SU-DHL-6 (cell line): ENCODE measurements at regions not wholly inside any gene's neighbourhood (a gene's known extent, or its start where the extent isn't known, plus 50 kb on each side); places are given as distances from the start of the nearest gene placed in this dataset.

ENCODE experiments used
- H2AFZ ChIP-seq: fragments of 200-600 bp; sonication (generic); 2 replicates; pipeline ENCODE4 v1.6.1; 2014; ENCODE audit warnings: low read depth, mild to moderate bottlenecking, moderate library complexity, mixed read lengths, antibody characterized with exemption, low read length; ENCODE audit not compliant: severe bottlenecking
- H3F3A ChIP-seq: fragments of 200-600 bp; shearing (Covaris generic); 2 replicates; pipeline ENCODE4 v1.6.0; 2016; ENCODE audit warnings: antibody characterized with exemption, mild to moderate bottlenecking; ENCODE audit not compliant: insufficient read depth
- H3K27ac ChIP-seq: fragments of 200-600 bp; sonication (generic); 2 replicates; pipeline ENCODE4 v1.5.1; 2016; ENCODE audit warnings: low read depth, mild to moderate bottlenecking, low read length, moderate library complexity, mixed read lengths
- H3K27me3 ChIP-seq: fragments of 200-600 bp; sonication (generic), shearing (Covaris generic); 2 replicates; pipeline ENCODE4 v1.6.0; 2014; ENCODE audit warnings: mild to moderate bottlenecking, low read length
- H3K36me3 ChIP-seq: fragments of 200-600 bp; sonication (generic); 2 replicates; pipeline ENCODE4 v1.6.1; 2014; ENCODE audit warnings: mild to moderate bottlenecking, low read length, mixed read lengths
- H3K4me2 ChIP-seq: fragments of 300-600, 200-600 bp; shearing (Covaris generic), sonication (generic); 2 replicates; pipeline ENCODE4 v1.6.0; 2014; ENCODE audit warnings: low read length, low read depth, mild to moderate bottlenecking; ENCODE audit not compliant: poor library complexity, severe bottlenecking
- H3K4me3 ChIP-seq: fragments of 200-600 bp; sonication (generic); 2 replicates; pipeline ENCODE4 v1.5.1; 2014; ENCODE audit warnings: antibody characterized with exemption, low read length, mild to moderate bottlenecking, mixed read lengths; ENCODE audit not compliant: insufficient read depth, poor library complexity, severe bottlenecking
- H3K79me2 ChIP-seq: fragments of 200-600 bp; sonication (generic); 2 replicates; pipeline ENCODE4 v1.6.1; 2014; ENCODE audit warnings: mild to moderate bottlenecking, low read length, moderate library complexity; ENCODE audit not compliant: insufficient read depth
- H3K9ac ChIP-seq: fragments of 200-600 bp; sonication (generic); 2 replicates; pipeline ENCODE4 v1.7.0; 2014; ENCODE audit warnings: mild to moderate bottlenecking, low read length
- H3K9me2 ChIP-seq: fragments of 200-600 bp; sonication (generic); replicated peaks from 2 replicates; pipeline ENCODE4 v1.6.1; 2014; ENCODE audit warnings: low read length; ENCODE audit not compliant: insufficient read depth
- H3K9me3 ChIP-seq: fragments of 200-600 bp; sonication (generic); 2 replicates; pipeline ENCODE4 v1.6.1; 2014; ENCODE audit warnings: low read length, mixed read lengths; ENCODE audit not compliant: insufficient read depth
- H4K20me1 ChIP-seq: fragments of 200-600 bp; sonication (generic); 2 replicates; pipeline ENCODE4 v1.6.1; 2014; ENCODE audit warnings: low read depth, mild to moderate bottlenecking, antibody characterized with exemption, low read length, moderate library complexity, mixed read lengths
- EZH2phosphoT487 ChIP-seq: fragments of 200-600 bp; sonication (generic), shearing (Covaris generic); conservative IDR thresholded peaks from 2 replicates; pipeline ENCODE4 v1.6.1; 2018; ENCODE audit warnings: mild to moderate bottlenecking, antibody characterized with exemption, low read length, moderate library complexity, mixed read lengths
- TF ChIP-seq, protein P1 (sequence below): fragments of 200-600 bp; sonication (generic); IDR thresholded peaks from one replicate; pipeline ENCODE4 v1.5.1; 2017; ENCODE audit warnings: antibody characterized with exemption, mild to moderate bottlenecking, low read length, moderate library complexity; ENCODE audit not compliant: insufficient read depth, poor library complexity, severe bottlenecking

DNA sequence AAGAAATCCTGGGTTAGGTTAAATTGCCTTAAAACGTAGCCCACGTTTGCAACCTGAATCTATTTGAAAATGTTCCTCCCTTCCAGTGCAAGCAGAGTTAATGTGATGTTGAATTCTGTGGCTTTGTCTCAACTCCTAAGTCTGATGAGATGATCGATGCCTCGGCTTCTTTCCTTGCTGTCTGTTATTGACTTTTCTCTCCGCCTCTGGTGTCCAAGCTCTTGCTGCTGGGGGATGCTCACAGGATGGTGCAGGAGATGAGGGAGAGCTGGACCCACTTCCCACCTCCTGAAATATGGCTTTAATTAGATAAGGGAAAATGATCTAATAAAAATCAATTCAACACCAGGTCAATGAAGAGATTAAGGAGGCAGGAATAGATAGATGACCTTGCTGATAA, 407.9 kb upstream of the RGMA start:
- H3K4me3 ChIP-seq: no peak overlapping the region
- H4K20me1 ChIP-seq: no peaks in the 10 kb centered on the region
- H3K79me2 ChIP-seq: no peaks in the 10 kb centered on the region
- no peaks in the 10 kb centered on the region for H3F3A ChIP-seq
- H3K36me3 ChIP-seq: no peaks in the 10 kb centered on the region
- no peaks in the 10 kb centered on the region for H3K27me3 ChIP-seq
- no peak overlapping the region for H3K27ac ChIP-seq
- no peaks in the 10 kb centered on the region for H3K9me2 ChIP-seq
- no peak overlapping the region for H3K9ac ChIP-seq
- TF ChIP-seq, protein P1, sequence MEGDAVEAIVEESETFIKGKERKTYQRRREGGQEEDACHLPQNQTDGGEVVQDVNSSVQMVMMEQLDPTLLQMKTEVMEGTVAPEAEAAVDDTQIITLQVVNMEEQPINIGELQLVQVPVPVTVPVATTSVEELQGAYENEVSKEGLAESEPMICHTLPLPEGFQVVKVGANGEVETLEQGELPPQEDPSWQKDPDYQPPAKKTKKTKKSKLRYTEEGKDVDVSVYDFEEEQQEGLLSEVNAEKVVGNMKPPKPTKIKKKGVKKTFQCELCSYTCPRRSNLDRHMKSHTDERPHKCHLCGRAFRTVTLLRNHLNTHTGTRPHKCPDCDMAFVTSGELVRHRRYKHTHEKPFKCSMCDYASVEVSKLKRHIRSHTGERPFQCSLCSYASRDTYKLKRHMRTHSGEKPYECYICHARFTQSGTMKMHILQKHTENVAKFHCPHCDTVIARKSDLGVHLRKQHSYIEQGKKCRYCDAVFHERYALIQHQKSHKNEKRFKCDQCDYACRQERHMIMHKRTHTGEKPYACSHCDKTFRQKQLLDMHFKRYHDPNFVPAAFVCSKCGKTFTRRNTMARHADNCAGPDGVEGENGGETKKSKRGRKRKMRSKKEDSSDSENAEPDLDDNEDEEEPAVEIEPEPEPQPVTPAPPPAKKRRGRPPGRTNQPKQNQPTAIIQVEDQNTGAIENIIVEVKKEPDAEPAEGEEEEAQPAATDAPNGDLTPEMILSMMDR: no peak
- TF ChIP-seq EZH2phosphoT487: no peak
- H2AFZ ChIP-seq: no peak overlapping the region
- no peak overlapping the region for H3K4me2 ChIP-seq
- no peaks in the 10 kb centered on the region for H3K9me3 ChIP-seq

DNA sequence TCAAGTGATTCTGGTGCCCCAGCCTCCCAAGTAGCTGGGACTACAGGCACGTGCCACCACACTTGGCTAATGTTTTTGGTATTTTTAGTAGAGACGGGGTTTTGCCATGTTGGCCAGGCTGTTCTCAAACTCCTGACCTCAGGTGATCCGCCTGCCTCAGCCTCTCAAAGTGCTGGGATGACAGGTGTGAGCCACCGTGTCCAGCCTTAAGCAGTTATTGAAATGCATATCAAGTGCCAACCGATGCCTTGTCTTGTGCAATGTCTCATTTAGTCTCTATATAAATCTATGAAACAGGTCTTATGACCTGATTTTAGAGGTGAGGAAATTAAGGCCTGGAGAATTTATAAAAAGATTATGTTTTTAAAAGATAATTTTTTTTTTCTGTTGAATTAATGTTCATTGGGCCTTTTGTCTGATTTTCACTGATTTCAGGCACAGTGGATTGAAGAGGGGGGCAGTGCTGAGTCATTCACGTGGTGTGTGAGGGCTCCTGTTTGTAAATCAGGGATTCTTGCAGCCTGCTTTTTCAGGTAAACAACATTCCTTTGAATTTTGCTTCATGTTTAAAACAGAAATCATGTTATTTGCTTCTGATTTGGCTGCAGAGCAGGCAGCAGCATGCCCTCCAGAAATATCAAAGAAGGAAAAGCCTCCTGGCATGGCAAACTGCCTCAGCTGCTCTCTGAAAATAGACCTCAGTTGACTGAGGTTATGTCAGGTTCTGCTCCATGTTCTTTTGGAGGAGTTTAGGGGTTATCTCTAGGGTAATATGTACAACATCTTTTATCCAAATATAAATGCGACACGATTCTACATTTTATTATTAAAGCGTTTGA, 407.0 kb upstream of the RGMA start:
- Histone ChIP-seq H4K20me1 (no peaks in the 10 kb centered on the region), H3F3A (no peaks in the 10 kb centered on the region), H3K27me3 (no peaks in the 10 kb centered on the region), H3K27ac (no peak overlapping the region), H3K4me2 (no peak overlapping the region), H3K36me3 (no peaks in the 10 kb centered on the region), H3K9me2 (no peaks in the 10 kb centered on the region), H3K9ac (no peak overlapping the region), H3K9me3 (no peaks in the 10 kb centered on the region), H3K4me3 (no peak overlapping the region), H2AFZ (no peak overlapping the region), H3K79me2 (no peaks in the 10 kb centered on the region)
- no peak for TF ChIP-seq EZH2phosphoT487
- TF ChIP-seq, protein P1: no peak

DNA sequence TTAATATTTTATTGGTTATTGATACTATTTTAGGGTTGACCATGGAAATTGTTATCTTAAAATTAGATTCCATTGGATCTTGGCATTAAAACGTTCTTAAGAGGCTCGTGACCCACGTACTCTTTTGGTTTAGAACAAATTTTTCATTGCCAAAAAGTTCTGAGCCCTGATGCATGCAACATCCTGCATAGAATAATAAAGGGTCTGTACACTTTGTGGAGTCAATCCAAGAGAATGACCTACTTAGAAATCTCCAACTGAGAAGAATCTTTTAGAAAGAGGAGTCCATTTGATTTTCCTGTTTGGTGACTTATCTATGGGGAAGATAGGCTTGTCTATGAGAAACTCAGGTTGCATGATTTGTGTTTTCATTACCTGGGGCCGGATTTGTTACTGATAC, 404.2 kb upstream of the RGMA start:
- H3K9ac ChIP-seq: no peak overlapping the region
- H3K4me3 ChIP-seq: no peak overlapping the region
- H3K27me3 ChIP-seq: no peaks in the 10 kb centered on the region
- no peak overlapping the region for H3K27ac ChIP-seq
- no peak for TF ChIP-seq EZH2phosphoT487
- H3F3A ChIP-seq: no peaks in the 10 kb centered on the region
- H3K9me2 ChIP-seq: no peaks in the 10 kb centered on the region
- H3K79me2 ChIP-seq: no peaks in the 10 kb centered on the region
- H4K20me1 ChIP-seq: no peaks in the 10 kb centered on the region
- no peaks in the 10 kb centered on the region for H3K9me3 ChIP-seq
- H3K4me2 ChIP-seq: no peak overlapping the region
- H2AFZ ChIP-seq: no peak overlapping the region
- no peaks in the 10 kb centered on the region for H3K36me3 ChIP-seq

DNA sequence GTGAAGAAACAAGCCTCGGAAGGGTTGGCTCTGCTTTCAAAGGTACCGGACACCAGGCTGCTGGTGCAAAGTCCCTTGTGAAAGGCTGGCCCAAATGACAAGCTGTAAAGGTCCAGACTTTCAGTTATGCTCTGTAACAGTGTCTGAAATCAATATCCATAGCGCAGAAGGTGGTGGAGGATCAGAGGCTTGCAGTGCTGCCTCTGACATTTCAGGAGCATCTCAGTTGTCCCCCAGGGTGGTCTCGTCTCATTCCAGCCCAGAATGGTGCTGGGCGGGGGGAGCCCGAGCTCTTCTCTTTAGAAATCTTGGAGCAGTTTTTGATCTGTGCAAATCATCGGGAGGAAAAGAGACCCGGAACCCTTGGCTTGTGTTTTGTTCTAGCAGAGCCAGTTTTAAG, 402.3 kb upstream of the RGMA start:
- Histone ChIP-seq H3K9me2 (no peaks in the 10 kb centered on the region), H3K27me3 (no peaks in the 10 kb centered on the region), H4K20me1 (no peaks in the 10 kb centered on the region), H3K27ac (no peak overlapping the region), H3K4me2 (no peak overlapping the region), H3F3A (no peaks in the 10 kb centered on the region), H2AFZ (no peak overlapping the region), H3K4me3 (no peak overlapping the region), H3K9me3 (no peaks in the 10 kb centered on the region), H3K36me3 (no peaks in the 10 kb centered on the region), H3K9ac (no peak overlapping the region), H3K79me2 (no peaks in the 10 kb centered on the region)
- TF ChIP-seq EZH2phosphoT487: no peak
- TF ChIP-seq, protein P1: no peak
